Upper lobe of left lung (tissue), 6 donors: ENCODE measurements at regions not wholly inside any gene's neighbourhood (a gene's known extent, or its start where the extent isn't known, plus 50 kb on each side); places are given as distances from the start of the nearest gene placed in this dataset.

Experiments
- ATAC-seq, 2 donors: fragments of 200-7000 bp; cut with Tn5 transposase; one replicate each; pipeline ENCODE4 v1.9.1; 2022; ENCODE audit warnings: mild to moderate bottlenecking in 2 of 2, moderate library complexity in 2 of 2; ENCODE audit not compliant: low FRiP score in 2 of 2
- DNase-seq, 2 donors: peaks; one replicate each; pipeline ENCODE4 v3.0.0-alpha.2; 2019 to 2020
- H3K27ac ChIP-seq, 4 donors: fragments of 200-600 bp; sonication (generic); one replicate each; pipeline ENCODE4 v1.5.1; 2016 to 2019
- H3K27me3 ChIP-seq, 4 donors: fragments of 200-600 bp; sonication (generic); one replicate each; pipeline ENCODE4 v1.5.1; 2017 to 2019
- H3K36me3 ChIP-seq, 4 donors: fragments of 200-600 bp; sonication (generic); one replicate each; pipeline ENCODE4 v1.5.1; 2016 to 2019
- H3K4me1 ChIP-seq, 4 donors: fragments of 200-600 bp; sonication (generic); one replicate each; pipeline ENCODE4 v1.5.1; 2018 to 2019
- H3K4me3 ChIP-seq, 4 donors: fragments of 200-600 bp; sonication (generic); one replicate each; pipeline ENCODE4 v1.5.1; 2017 to 2019; ENCODE audit warnings: mild to moderate bottlenecking in 2 of 4, moderate library complexity in 1 of 4
- H3K9me3 ChIP-seq, 4 donors: fragments of 200-600 bp; sonication (generic); one replicate each; pipeline ENCODE4 v1.5.1; 2018 to 2019
- EP300 ChIP-seq, 4 donors: sonication (generic); formaldehyde crosslinking; IDR thresholded peaks; one replicate each; pipeline ENCODE4 v1.5.1; 2017; ENCODE audit warnings: antibody characterized with exemption in 4 of 4, control low read depth in 2 of 4
- POLR2A ChIP-seq, 4 donors: fragments of 450-650 bp; IDR thresholded peaks; one replicate each; pipeline ENCODE4 v1.5.1; 2016 to 2017; ENCODE audit warnings: antibody characterized with exemption in 4 of 4, mild to moderate bottlenecking in 2 of 4
- POLR2AphosphoS5 ChIP-seq, 2 donors: sonication (generic); formaldehyde crosslinking; IDR thresholded peaks; one replicate each; pipeline ENCODE4 v1.5.1; 2017; ENCODE audit warnings: antibody characterized with exemption in 2 of 2
- WGBS, 2 donors: methylation state at CpG; one replicate each; pipeline ENCODE4 v1.1.5; 2017 to 2018; 5-methylcytosine and 5-hydroxymethylcytosine counted together
- TF ChIP-seq, protein P1 (sequence below), 6 experiments: fragments of 450-650 bp in 4 of 6; fragments of 200-600 bp in 2 of 6; sonication (generic) in 2 of 6; IDR thresholded peaks; one replicate each; pipeline ENCODE4 v1.5.1; 2016 to 2019; ENCODE audit warnings: antibody characterized with exemption in 6 of 6
- donor health status: DM: no; HTN: no; CAD: no; lungs with moderate emphysema.
- donor health status: DM: no; HTN: yes; CAD: no; lungs with severe emphysema.

DNA sequence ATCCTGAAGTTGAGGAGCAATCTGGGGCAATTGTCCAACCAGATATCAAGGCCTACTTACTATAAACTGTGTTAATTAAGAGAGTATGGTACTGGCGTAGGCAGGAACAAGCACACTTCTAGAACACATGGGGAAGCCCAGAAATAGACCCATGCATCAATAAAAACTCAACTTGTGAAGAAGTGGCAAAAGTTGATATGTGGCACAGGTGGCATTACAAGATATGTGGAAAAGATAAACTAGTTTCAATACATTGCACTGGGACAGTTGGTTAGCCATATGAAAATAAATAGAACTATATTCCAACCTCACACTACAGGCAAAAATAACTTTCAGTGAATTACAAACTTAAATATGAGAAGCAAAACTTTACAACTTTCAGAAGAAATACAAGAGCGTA lies 828.7 kb upstream of the LRRN3 start:
- Histone ChIP-seq H3K36me3 (no peaks in the 10 kb centered on the region), H3K27ac (no peak overlapping the region), H3K9me3 (no peaks in the 10 kb centered on the region), H3K4me3 (no peak overlapping the region), H3K4me1 (no peaks in the 10 kb centered on the region), H3K27me3 (no peaks in the 10 kb centered on the region)
- WGBS, 2 donors: 87 to 91% methylated on average over 2 of the region's 2 CpGs
- ATAC-seq (no peak), DNase-seq (no peak)
- no peak for TF ChIP-seq EP300 (IDR thresholded peaks at IDR 0.05)
- TF ChIP-seq POLR2A (IDR thresholded peaks at IDR 0.05): no peak
- TF ChIP-seq, protein P1, sequence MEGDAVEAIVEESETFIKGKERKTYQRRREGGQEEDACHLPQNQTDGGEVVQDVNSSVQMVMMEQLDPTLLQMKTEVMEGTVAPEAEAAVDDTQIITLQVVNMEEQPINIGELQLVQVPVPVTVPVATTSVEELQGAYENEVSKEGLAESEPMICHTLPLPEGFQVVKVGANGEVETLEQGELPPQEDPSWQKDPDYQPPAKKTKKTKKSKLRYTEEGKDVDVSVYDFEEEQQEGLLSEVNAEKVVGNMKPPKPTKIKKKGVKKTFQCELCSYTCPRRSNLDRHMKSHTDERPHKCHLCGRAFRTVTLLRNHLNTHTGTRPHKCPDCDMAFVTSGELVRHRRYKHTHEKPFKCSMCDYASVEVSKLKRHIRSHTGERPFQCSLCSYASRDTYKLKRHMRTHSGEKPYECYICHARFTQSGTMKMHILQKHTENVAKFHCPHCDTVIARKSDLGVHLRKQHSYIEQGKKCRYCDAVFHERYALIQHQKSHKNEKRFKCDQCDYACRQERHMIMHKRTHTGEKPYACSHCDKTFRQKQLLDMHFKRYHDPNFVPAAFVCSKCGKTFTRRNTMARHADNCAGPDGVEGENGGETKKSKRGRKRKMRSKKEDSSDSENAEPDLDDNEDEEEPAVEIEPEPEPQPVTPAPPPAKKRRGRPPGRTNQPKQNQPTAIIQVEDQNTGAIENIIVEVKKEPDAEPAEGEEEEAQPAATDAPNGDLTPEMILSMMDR (IDR thresholded peaks at IDR 0.05): no peak
- TF ChIP-seq POLR2AphosphoS5 (IDR thresholded peaks at IDR 0.05): no peak

DNA sequence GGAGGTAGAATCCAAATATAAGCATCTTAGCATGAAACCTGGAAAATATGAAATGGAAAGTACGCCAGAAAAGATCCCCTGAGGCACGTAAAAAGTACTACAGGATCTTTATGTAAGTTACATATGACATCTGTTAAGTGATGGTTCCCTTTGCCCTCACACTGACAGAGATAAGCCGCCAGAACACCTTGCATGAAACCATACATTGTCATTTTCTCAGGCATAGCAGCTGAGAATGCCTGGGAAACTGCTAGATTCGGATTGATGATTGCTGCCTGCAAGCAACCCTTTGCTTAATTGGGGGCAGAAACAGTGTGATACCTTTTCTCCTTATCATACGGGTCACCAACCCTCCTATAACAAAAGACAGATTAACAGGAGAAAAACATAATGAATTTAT lies 826.6 kb upstream of the LRRN3 start:
- Histone ChIP-seq H3K36me3 (no peaks in the 10 kb centered on the region), H3K4me1 (no peaks in the 10 kb centered on the region), H3K27me3 (no peaks in the 10 kb centered on the region), H3K4me3 (no peak overlapping the region), H3K9me3 (no peaks in the 10 kb centered on the region), H3K27ac (no peak overlapping the region)
- no peak for ATAC-seq
- WGBS, 2 donors: 83 to 89% methylated on average over 5 of the region's 5 CpGs
- no peak for TF ChIP-seq POLR2AphosphoS5 (IDR thresholded peaks at IDR 0.05)
- TF ChIP-seq POLR2A (IDR thresholded peaks at IDR 0.05): no peak
- TF ChIP-seq EP300 (IDR thresholded peaks at IDR 0.05): no peak
- TF ChIP-seq, protein P1 (IDR thresholded peaks at IDR 0.05): no peak
- no peak for DNase-seq

DNA sequence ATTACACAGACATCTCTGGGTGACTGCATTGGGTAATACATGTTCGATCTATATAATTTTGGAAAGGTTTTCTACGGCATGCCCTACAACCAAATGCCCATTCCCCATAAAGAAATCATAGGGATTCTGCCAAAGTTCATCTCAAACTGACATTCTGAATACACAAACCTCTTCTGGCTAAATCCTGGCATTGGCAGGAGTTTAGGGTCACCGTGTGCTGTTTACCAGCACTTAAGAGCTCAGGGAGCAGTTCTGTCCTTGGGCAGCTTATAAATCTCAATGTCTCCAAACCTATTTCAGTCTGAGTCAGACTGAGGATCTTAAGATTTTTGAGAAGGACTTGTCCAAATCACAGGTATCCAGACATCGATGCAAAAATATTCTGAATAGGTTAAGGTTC lies 809.6 kb upstream of the LRRN3 start:
- WGBS, 2 donors: 63 to 64% methylated on average over 4 of the region's 4 CpGs
- H3K9me3 ChIP-seq: no peaks in the 10 kb centered on the region

DNA sequence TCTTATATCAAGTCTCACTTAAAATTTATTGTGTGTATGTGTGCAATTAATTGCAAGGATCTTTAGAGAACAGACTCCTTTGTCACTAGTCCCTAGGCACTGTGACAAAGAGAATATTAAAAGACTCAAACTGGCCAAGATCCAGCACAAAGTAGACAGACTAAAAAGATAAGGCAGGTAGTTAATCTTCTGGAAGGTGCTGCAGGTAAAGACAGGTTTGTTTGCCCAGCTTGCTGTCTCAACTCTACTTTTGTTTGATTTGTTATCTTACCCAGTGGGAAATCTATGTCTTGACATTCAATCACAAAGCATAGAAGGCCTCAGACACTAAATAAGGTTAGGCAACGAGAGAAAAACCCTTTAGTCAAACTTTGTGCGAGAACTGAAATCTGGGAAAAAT lies 807.9 kb upstream of the LRRN3 start:
- ATAC-seq (no peak), DNase-seq (no peak)
- 51 to 64% methylated on average over 2 of the region's 2 CpGs for WGBS, 2 donors
- no peak for TF ChIP-seq POLR2AphosphoS5 (IDR thresholded peaks at IDR 0.05)
- TF ChIP-seq, protein P1 (IDR thresholded peaks at IDR 0.05): no peak
- TF ChIP-seq POLR2A (IDR thresholded peaks at IDR 0.05): no peak
- no peak for TF ChIP-seq EP300 (IDR thresholded peaks at IDR 0.05)
- no peaks in the 10 kb centered on the region for H3K4me1 ChIP-seq
- no peaks in the 10 kb centered on the region for H3K27me3 ChIP-seq
- no peaks in the 10 kb centered on the region for H3K36me3 ChIP-seq
- no peak overlapping the region for H3K4me3 ChIP-seq
- H3K9me3 ChIP-seq: no peaks in the 10 kb centered on the region
- H3K27ac ChIP-seq: no peak overlapping the region

More for the DNA sequence above, 809.6 kb upstream of the LRRN3 start:
- no peak for TF ChIP-seq EP300 (IDR thresholded peaks at IDR 0.05)
- TF ChIP-seq POLR2A (IDR thresholded peaks at IDR 0.05): no peak
- TF ChIP-seq, protein P1 (IDR thresholded peaks at IDR 0.05): no peak
- no peak for TF ChIP-seq POLR2AphosphoS5 (IDR thresholded peaks at IDR 0.05)
- Histone ChIP-seq H3K4me1 (no peaks in the 10 kb centered on the region), H3K27me3 (no peaks in the 10 kb centered on the region), H3K4me3 (no peak overlapping the region), H3K36me3 (no peaks in the 10 kb centered on the region), H3K27ac (no peak overlapping the region)
- DNase-seq: no peak
- ATAC-seq: no peak

DNA sequence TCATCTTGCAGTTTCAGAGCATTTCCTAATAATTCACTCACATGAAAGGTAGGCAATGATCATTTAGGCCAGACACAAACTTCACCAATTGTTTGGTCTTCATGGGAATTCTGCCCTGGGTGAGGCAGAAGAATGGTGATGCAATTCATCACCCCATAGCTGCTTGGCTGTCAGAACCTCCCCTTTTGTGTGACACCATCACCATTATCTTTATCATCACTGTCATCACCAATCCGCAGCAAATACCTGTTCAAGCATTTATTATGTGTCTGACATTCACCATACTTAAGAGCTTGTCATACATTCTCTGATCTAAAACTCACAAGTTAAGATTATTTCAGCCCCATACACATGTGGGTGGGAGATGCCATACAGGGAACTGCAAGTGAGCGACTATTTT lies 799.5 kb upstream of the LRRN3 start:
- Histone ChIP-seq H3K4me1 (no peaks in the 10 kb centered on the region), H3K27ac (no peak overlapping the region), H3K27me3 (no peaks in the 10 kb centered on the region), H3K36me3 (no peaks in the 10 kb centered on the region), H3K9me3 (no peaks in the 10 kb centered on the region), H3K4me3 (no peak overlapping the region)
- 93 to 95% methylated on average over 2 of the region's 2 CpGs for WGBS, 2 donors
- no peak for ATAC-seq
- DNase-seq: no peak
- TF ChIP-seq POLR2A (IDR thresholded peaks at IDR 0.05) (no peak), EP300 (IDR thresholded peaks at IDR 0.05) (no peak), POLR2AphosphoS5 (IDR thresholded peaks at IDR 0.05) (no peak)
- TF ChIP-seq, protein P1 (IDR thresholded peaks at IDR 0.05): no peak
